ACHN (cell line): ENCODE measurements at regions not wholly inside any gene's neighbourhood (a gene's known extent, or its start where the extent isn't known, plus 50 kb on each side); places are given as distances from the start of the nearest gene placed in this dataset.
"Not testable (repeated sequence)": the region's sequence is repeated elsewhere in the genome, so short reads cannot be mapped to it uniquely, and the experiment has no call there.

Source experiments
- DNase-seq: peaks from one replicate; pipeline ENCODE4 v3.0.0-alpha.2; 2015
- in situ Hi-C: cut with HindIII; loops from 2 replicates; pipeline ENCODE4 v1.10.0; 2017; ENCODE audit warnings: low sequenced_read_pairs, low pct_ligation_motif_present, low pct_unique_long_range_greater_than_20kb

GRCh38 chr1:5742032-5742431 lies 250.2 kb downstream of the NPHP4 start:
- in situ Hi-C loops, result no loop called here
- no peak for DNase-seq

- in situ Hi-C loops, result no loop called here
- DNase-seq, result no peak
Measured at GRCh38 chr1:5740865-5741860, 251.1 kb downstream of the NPHP4 start.

- in situ Hi-C loops, result no loop called here
- no peak for DNase-seq
Measured at GRCh38 chr1:5740450-5740849, 251.8 kb downstream of the NPHP4 start.

GRCh38 chr1:5739561-5740078 lies 252.6 kb downstream of the NPHP4 start:
- no peak for DNase-seq
- in situ Hi-C loops, result no loop called here

GRCh38 chr1:5738911-5739462 lies 253.2 kb downstream of the NPHP4 start:
- in situ Hi-C loops, result no loop called here
- DNase-seq, result no peak

DNA sequence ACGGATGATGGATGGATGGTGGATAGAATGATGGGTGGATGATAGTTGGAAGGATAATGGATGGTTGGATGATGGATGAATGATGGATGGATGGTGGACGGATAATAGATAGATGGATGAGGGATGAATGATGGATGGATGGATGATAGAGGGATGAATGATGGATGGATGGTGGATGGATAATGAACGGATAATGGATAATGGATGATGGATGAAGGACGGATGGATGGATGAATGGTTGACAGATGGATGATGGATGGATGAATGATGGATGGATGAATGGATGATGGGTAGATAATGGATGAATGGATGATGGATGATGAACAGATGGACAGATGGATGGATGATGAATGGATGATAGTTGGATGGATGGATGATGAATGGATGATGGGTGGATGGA lies 255.1 kb downstream of the NPHP4 start:
- no peak for DNase-seq
- in situ Hi-C loops, result no loop called here

- in situ Hi-C loops, result no loop called here
- DNase-seq, result no peak
Measured at GRCh38 chr1:5734996-5735395, 257.2 kb downstream of the NPHP4 start.

- in situ Hi-C loops, result no loop called here
- no peak for DNase-seq
Measured at GRCh38 chr1:5734414-5734813, 257.8 kb downstream of the NPHP4 start.

DNA sequence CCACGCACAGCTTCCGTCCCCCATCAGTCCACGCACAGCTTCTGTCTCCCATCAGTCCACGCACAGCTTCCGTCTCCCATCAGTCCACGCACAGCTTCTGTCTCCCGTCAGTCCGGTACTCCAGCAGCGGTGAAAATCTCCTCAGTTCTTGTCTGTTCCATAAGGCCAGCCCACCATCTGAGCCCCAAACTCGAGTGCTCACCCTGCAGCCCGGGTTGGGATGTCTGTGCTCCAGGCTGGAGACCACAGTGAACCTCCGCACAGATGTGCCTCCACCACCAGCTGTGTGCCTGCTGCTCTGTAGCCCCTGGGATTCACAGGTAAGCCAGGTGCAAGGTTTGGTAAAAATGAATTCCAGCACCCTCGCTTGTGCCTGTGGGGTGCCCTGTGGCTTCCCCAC lies 258.6 kb downstream of the NPHP4 start:
- in situ Hi-C loops, result no loop called here

DNA sequence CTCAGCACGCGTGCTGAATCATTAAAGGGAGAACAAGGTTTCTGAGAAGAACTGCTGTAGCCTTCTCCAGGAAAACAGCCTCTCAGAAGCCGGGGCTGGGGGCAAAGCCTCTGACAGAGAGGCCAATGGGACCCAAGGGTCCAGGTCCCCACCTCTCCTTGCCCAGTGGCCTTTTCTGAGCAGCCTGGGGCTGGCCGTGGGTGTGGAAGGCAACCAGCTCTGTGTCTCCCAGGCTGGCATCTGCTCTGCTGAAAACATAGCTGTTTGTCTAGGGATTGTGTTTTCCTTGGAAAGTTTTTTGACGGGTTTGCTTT lies 261.2 kb downstream of the NPHP4 start:
- DNase-seq, result no peak
- in situ Hi-C loops, result no loop called here

More for the DNA sequence above, 258.6 kb downstream of the NPHP4 start:
- no peak for DNase-seq

GRCh38 chr1:5730272-5731109 lies 261.7 kb downstream of the NPHP4 start:
- in situ Hi-C loops, result no loop called here
- DNase-seq, result no peak

- in situ Hi-C loops, result no loop called here
- no peak for DNase-seq
Measured at GRCh38 chr1:5729636-5730145, 262.5 kb downstream of the NPHP4 start.

GRCh38 chr1:5728663-5729355 lies 263.4 kb downstream of the NPHP4 start:
- DNase-seq, result no peak
- in situ Hi-C loops, result no loop called here

GRCh38 chr1:5727871-5728643 lies 264.2 kb downstream of the NPHP4 start:
- DNase-seq, result no peak
- in situ Hi-C loops, result no loop called here

DNA sequence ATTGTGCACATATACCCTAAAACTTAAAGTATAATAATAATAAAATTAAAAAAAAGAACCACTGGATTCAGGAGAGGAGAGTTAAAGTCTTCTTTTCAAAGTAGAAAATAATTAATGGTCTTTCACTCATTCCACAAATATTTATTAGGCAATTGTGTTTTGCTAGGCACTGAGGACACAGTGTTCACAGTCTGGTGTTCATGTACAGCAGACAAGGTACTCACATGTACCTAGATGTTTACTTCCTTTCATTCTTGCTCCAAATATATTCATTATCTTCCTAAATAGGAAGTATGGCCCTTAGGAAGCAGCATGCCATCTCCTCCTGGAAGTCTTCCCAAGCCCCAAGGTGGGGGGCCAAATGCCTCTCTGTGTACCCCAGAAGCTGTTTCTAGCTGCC lies 265.0 kb downstream of the NPHP4 start:
- no peak for DNase-seq

GRCh38 chr1:5726586-5727184 lies 265.5 kb downstream of the NPHP4 start:
- DNase-seq, in situ Hi-C loops: not testable (repeated sequence)

More for the DNA sequence above, 265.0 kb downstream of the NPHP4 start:
- in situ Hi-C loops, result no loop called here

- in situ Hi-C loops, result no loop called here
Measured at GRCh38 chr1:5725855-5726585, 266.2 kb downstream of the NPHP4 start.

More at GRCh38 chr1:5725855-5726585, 266.2 kb downstream of the NPHP4 start:
- DNase-seq, result no peak
